ENCODE measurements at regions not wholly inside any gene's neighbourhood (a gene's known extent, or its start where the extent isn't known, plus 50 kb on each side); places are given as distances from the start of the nearest gene placed in this dataset.
A peak's percentile ranks its signal among the peaks of the same experiment; 100 is the strongest.
"Not testable (repeated sequence)": the region's sequence is repeated elsewhere in the genome, so short reads cannot be mapped to it uniquely, and the experiment has no call there.

GRCh38 chr4:135605076-135605475 lies 1403.5 kb upstream of the PABPC4L start:
- no peak for DNase-seq

- DNase-seq, result no peak
Observed at GRCh38 chr4:135604531-135604930, 1402.9 kb upstream of the PABPC4L start.

DNA sequence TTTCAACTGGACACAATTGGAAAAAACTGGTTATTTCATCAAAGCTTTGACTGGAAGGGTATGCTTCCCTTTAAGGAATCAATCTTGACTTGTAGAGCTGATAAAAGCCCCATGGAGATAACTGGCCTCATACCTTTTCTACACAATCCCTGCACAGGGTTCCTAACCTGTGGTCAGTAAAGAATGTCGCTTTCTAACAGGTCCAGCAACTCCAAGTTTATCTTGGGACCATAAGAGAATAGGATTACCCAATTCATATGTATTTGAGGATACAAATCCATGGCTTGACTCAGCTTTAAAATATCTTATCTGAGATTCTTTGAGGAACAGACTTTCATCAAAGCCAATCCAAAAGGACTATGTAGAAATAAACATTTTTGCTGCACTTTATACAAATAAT lies 1399.8 kb upstream of the PABPC4L start:
- DNase-seq, result no peak

GRCh38 chr4:135598151-135598550 lies 1396.6 kb upstream of the PABPC4L start:
- DNase-seq, result no peak

DNA sequence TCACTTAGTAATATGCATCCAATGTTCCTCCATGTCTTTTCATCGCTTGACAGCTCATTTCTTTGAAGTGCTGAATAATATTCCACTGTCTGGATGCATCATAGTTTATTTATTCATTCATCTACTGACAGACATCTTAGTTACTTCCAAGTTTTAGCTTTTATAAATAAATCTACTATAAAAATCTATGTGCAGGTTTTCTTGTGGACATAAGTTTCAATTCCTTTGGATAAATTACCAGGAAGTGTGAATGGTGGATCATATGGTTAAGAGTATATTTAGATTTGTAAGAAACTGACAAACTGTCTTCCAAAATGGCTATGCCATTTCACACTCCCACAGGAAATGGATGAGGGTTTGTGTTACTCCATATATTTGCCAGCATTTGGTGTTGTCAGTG lies 1392.9 kb upstream of the PABPC4L start:
- no peak for DNase-seq

- no peak for DNase-seq
Observed at GRCh38 chr4:135575041-135575440, 1373.5 kb upstream of the PABPC4L start.

DNA sequence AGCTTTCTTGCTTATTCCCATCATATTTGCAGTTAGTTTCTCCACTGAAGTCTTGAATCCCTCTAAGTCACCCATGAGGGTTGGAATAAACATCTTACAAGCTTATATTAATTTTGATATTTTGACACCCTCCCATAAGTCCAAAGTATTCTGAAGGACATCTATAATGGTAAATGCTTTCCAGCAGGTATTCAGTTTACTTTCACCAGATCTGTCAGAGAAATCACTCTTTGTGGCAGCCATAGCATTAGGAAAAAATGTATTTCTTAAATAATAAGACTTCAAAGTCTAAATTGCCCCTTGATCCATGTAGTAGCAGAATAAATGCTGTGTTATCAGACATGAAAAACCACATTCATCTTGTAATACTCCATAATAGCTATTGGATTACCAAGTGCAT lies 1371.7 kb upstream of the PABPC4L start:
- DNase-seq, result no peak

DNA sequence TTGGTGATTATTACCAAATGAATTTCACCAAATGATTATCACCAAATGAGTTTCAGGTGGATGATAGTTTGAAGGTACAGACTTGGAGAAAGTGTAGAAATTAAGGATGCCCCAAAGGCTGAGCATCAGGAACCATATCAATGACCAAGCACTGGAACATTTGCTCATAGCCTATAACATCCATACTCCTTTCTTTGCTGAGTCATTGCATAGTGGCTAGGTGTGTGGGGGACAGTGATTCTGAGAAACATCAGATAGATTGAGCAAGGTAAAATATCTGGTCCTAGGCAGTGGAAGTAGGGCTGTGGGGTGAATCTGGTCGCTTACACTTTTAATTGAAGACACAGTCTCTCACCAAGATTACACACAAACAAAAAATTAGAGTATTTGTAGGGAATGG lies 1362.5 kb upstream of the PABPC4L start:
- no peak for DNase-seq

GRCh38 chr4:135553213-135553612 lies 1351.6 kb upstream of the PABPC4L start:
- no peak for DNase-seq

DNA sequence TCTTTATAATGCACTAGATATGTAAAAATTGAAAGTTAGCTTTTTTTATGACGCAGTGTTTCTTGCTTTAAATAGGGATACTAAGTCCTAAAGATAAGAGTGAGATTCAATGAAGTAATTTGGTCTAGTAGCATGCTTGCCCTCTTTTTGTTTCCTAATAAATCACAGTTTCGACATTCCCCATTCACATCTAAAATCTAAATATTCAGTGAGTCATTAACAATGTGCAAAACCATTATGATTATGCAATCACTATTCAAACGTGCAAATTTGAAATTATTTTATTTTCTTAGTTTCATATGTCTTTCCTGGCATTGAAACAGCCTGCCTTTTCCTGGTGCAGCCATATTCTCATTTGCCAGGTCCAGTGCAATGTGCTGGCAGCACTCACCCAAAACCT lies 1350.5 kb upstream of the PABPC4L start:
- DNase-seq, result no peak

DNA sequence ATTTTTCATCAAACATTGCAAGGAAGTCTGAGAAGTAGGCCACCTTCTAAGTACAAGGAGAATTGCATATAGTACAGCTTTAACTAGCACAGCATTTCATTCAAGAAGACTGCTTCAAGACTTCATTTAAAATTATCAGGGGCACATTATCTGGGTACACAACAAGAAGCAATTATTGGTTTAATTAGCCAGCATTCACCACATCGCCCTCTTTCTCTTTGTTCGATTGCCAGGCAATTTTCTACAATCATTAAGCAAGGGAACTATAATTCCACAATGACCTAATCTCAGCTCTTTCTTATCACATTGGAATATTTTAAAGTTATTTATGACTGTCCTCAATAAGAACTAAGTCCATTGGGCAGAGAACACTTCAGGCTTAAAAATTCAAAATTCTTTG lies 1347.1 kb upstream of the PABPC4L start:
- peak; percentile 13 for DNase-seq

GRCh38 chr4:135545616-135546317 lies 1344.2 kb upstream of the PABPC4L start:
- no peak for DNase-seq

GRCh38 chr4:135538698-135539097 lies 1337.1 kb upstream of the PABPC4L start:
- DNase-seq, result no peak

- DNase-seq, result no peak
Observed at GRCh38 chr4:135533053-135533452, 1331.5 kb upstream of the PABPC4L start.

- no peak for DNase-seq
Observed at GRCh38 chr4:135532132-135532531, 1330.5 kb upstream of the PABPC4L start.

DNA sequence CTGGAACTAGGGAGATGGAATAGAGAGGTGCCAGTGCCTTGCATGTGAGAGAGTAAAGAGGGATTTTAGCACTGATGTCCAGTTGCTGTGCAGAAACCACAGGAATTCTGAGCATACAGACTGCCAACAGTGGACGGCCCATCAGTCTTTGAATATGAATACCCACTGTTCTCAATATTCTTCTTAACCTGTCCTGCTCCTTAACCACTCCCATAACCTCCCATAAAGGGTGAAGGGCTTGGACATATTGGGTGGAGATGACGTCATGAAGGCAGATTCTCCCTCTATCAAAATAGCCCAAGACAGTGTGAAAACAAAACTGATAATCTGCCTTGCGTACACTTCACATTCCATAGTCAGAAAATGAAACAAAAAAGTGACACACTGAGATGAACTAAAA lies 1313.7 kb upstream of the PABPC4L start:
- no peak for DNase-seq

DNA sequence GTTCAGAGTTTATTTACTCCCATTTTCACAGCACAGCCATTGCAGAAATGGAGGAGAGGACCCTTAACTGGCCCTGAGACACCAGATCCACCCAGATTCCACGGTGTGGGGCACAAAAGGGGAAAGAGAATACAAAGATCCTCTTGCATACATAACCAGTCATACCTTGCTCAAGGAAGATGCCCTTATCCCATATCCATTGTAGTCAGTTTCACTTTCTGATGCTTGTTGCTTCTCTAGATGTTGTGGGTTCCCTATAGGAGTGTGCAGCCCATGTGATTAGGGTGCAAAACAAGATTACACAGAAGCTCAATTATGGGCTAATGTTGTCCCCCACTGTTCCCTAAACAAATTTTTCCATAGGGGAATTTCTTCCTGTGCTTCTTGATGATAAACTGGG lies 1309.0 kb upstream of the PABPC4L start:
- DNase-seq, result no peak

- DNase-seq, result no peak
Observed at GRCh38 chr4:135508006-135508714, 1306.6 kb upstream of the PABPC4L start.

- no peak for DNase-seq
Observed at GRCh38 chr4:135497563-135498152, 1296.1 kb upstream of the PABPC4L start.

DNA sequence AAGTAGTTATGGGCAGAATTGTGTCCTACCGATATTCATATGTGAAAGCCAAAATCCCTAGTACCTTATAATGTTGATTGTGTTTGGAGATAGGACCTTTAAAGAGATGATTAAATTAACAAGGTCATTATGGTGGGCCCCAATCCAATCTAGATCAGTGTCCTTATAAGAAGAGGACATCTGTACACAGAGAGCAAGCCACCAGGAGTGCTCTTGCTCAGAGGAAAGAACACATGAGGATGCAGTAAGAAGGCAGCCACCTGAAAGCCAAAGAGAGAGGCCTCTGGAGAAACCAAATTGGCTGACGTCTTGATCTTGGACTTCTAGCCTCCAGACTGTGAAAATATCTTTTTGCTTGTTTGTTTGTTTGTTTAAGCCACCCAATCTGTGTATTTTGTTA lies 1290.8 kb upstream of the PABPC4L start:
- DNase-seq, result no peak

- no peak for DNase-seq
Observed at GRCh38 chr4:135485371-135485770, 1283.8 kb upstream of the PABPC4L start.

DNA sequence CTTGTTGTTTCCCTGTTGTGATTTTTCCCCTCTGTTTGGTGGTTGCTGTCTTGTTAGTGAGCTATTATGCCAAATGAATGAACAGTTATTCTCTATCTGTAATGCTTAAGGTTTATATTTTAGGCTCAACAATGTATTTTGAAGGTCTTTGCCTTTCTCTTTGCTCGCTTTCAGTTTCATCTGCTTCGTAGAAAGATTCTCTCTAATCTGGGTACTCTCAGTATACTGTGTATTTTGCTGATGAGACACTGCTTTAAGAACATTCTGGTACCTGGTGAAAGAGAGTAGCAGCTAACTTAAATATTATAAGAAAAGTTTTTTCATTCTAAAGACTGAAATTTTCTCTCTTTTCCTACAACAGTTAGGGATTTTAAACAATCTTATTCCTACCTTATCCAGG lies 1274.7 kb upstream of the PABPC4L start:
- DNase-seq, result no peak

DNA sequence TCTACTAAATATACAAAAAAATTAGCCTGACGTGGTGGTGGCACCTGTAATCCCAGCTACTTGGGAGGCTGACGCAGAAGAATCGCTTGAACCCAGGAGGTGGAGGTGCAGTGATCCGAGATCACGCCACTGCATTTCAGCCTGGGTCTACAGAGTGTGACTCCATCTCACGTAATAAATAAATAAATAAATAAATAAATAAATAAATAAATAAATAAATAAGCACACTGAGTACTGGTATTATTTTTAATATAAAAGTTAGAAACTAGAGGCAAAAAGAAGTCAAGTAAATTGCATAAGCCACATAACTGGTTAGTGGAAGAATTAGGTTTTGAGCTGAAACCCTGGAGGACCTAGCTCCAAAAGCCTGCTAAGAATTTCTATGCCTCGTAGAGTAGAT lies 1262.7 kb upstream of the PABPC4L start:
- DNase-seq, result no peak

- DNase-seq, result not testable (repeated sequence)
Observed at GRCh38 chr4:135447598-135447997, 1246.0 kb upstream of the PABPC4L start.
